HepG2 (cell line): ENCODE measurements at regions not wholly inside any gene's neighbourhood (a gene's known extent, or its start where the extent isn't known, plus 50 kb on each side); places are given as distances from the start of the nearest gene placed in this dataset.

Experiments
- ATAC-seq: fragments of 200-7000 bp; cut with Tn5 transposase; 3 replicates; pipeline ENCODE4 v1.9.1; 2020; ENCODE audit warnings: mild to moderate bottlenecking, moderate library complexity
- BruUV-seq: library from RNA; stranded (reverse); fragments of 400-500 nt; replicated peaks from 2 replicates; lab custom pipeline; 2021; lab: Mats Ljungman, UMichigan
- CTCF ChIA-PET: fragments of 300-600 bp; formaldehyde crosslinking; extraction: SDS; loops from one replicate; lab custom pipeline; 2021; ENCODE audit warnings: low total read pairs, inconsistent platforms, low intra/inter-chr PET ratio; lab: Yijun Ruan, JAX
- POLR2A ChIA-PET: fragments of 350-600 bp; sonication (Branson Sonifier 250); formaldehyde crosslinking; loops from one replicate; lab custom pipeline; 2020; ENCODE audit warnings: antibody characterized with exemption, inconsistent platforms; lab: Yijun Ruan, JAX
- DNase-seq: peaks from one replicate; pipeline ENCODE4 v3.0.0-alpha.2; 2015; ENCODE audit warnings: low spot score
- FAIRE-seq: peaks from 3 replicates; lab custom pipeline; 2011; peaks lifted over from hg19 to GRCh38; lab: Jason Lieb, UNC
- H2AFZ ChIP-seq: one replicate; pipeline ENCODE4 v1.6.1; 2011; ENCODE audit warnings: low read length, inconsistent platforms
- H3K27ac ChIP-seq: fragments of 300-600 bp; 3 replicates; pipeline ENCODE4 v1.8.0; 2011; ENCODE audit warnings: mixed run types, mild to moderate bottlenecking, mixed read lengths, low read length, inconsistent platforms; ENCODE audit not compliant: insufficient read depth; ENCODE audit errors: extremely low read length
- H3K27me3 ChIP-seq, 2 experiments: fragments of 200-600 bp in 1 of 2; 2 replicates in 1 of 2; 3 replicates in 1 of 2; pipeline versions ENCODE4 v1.6.0 to v1.8.0; 2011; ENCODE audit warnings: low read length in 2 of 2, mild to moderate bottlenecking in 2 of 2, moderate library complexity in 2 of 2, inconsistent platforms in 1 of 2; ENCODE audit not compliant: insufficient read depth in 2 of 2, control insufficient read depth in 1 of 2
- H3K36me3 ChIP-seq, 2 experiments: fragments of 200-600 bp in 1 of 2; replicated peaks in 1 of 2; 2 replicates in 1 of 2; 3 replicates in 1 of 2; pipeline versions ENCODE4 v1.5.1 to v1.8.0; 2011; ENCODE audit warnings: low read length in 2 of 2, inconsistent platforms in 1 of 2; ENCODE audit not compliant: insufficient read depth in 2 of 2, control insufficient read depth in 1 of 2
- H3K4me1 ChIP-seq: 2 replicates; pipeline ENCODE4 v1.5.1; 2012; ENCODE audit warnings: low read length, inconsistent platforms; ENCODE audit not compliant: insufficient read depth
- H3K4me2 ChIP-seq: 2 replicates; pipeline ENCODE4 v1.6.0; 2011; ENCODE audit warnings: low read depth, low read length, inconsistent platforms
- H3K4me3 ChIP-seq, 3 experiments: fragments of 200-600 bp in 1 of 3; sonication (generic), shearing (Covaris generic) in 1 of 3; replicated peaks in 1 of 3; 2 replicates each; pipeline ENCODE4 v1.5.1; 2011 to 2016; ENCODE audit warnings: low read length in 3 of 3, inconsistent platforms in 2 of 3, low read depth in 2 of 3, mild to moderate bottlenecking in 2 of 3, control low read depth in 1 of 3, mixed read lengths in 1 of 3; ENCODE audit not compliant: insufficient read depth in 1 of 3
- H3K79me2 ChIP-seq: one replicate; pipeline ENCODE4 v1.6.1; 2011; ENCODE audit warnings: low read length, inconsistent platforms; ENCODE audit not compliant: insufficient read depth
- H3K9ac ChIP-seq: 2 replicates; pipeline ENCODE4 v1.6.0; 2011; ENCODE audit warnings: mild to moderate bottlenecking, low read depth, low read length, inconsistent platforms; ENCODE audit not compliant: insufficient read depth
- H3K9me3 ChIP-seq: 2 replicates; pipeline ENCODE4 v1.5.1; 2012; ENCODE audit warnings: mild to moderate bottlenecking, low read length
- H4K20me1 ChIP-seq: 2 replicates; pipeline ENCODE4 v1.6.0; 2011; ENCODE audit warnings: inconsistent platforms, mild to moderate bottlenecking, low read length, moderate library complexity; ENCODE audit not compliant: insufficient read depth
- ADNP ChIP-seq: sonication (generic); formaldehyde crosslinking; IDR thresholded peaks from 2 replicates; pipeline ENCODE4 v1.4.0; 2020; ENCODE audit warnings: missing genetic modification reagents
- HNRNPLL ChIP-seq: fragments of 200-400 bp; formaldehyde crosslinking; IDR thresholded peaks from 2 replicates; pipeline ENCODE4 v1.6.1; 2017; ENCODE audit warnings: mild to moderate bottlenecking, low read depth, low read length; ENCODE audit not compliant: poor library complexity, severe bottlenecking
- KDM2A ChIP-seq: sonication (generic); formaldehyde crosslinking; IDR thresholded peaks from 2 replicates; pipeline ENCODE4 v1.4.0; 2020; ENCODE audit warnings: low read depth, missing genetic modification reagents, borderline replicate concordance
- NRL ChIP-seq: sonication (generic); formaldehyde crosslinking; IDR thresholded peaks from 2 replicates; pipeline ENCODE4 v1.5.0; 2020; ENCODE audit warnings: missing genetic modification reagents, mild to moderate bottlenecking, moderate library complexity, borderline replicate concordance
- TEF ChIP-seq: sonication (generic); formaldehyde crosslinking; IDR thresholded peaks from 2 replicates; pipeline ENCODE4 v1.5.0; 2020; ENCODE audit warnings: missing genetic modification reagents
- ZNF674 ChIP-seq: sonication (generic); formaldehyde crosslinking; IDR thresholded peaks from 2 replicates; pipeline ENCODE4 v1.5.0; 2020; ENCODE audit warnings: low read depth, mild to moderate bottlenecking, missing genetic modification reagents
- ZNF737 ChIP-seq: sonication (generic); formaldehyde crosslinking; IDR thresholded peaks from 2 replicates; pipeline ENCODE4 v1.5.0; 2020; ENCODE audit warnings: missing genetic modification reagents, mild to moderate bottlenecking, borderline replicate concordance
- ZSCAN9 ChIP-seq: IDR thresholded peaks from 2 replicates; pipeline ENCODE4 v1.6.1; 2016; ENCODE audit warnings: borderline replicate concordance
- WGBS: methylation state at CpG from one replicate; pipeline ENCODE4 v1.1.6; 2017; ENCODE audit warnings: low lambda C conversion rate; 5-methylcytosine and 5-hydroxymethylcytosine counted together
- in situ Hi-C: cut with HindIII; loops from 2 replicates; pipeline ENCODE4 v1.10.0; 2017; ENCODE audit warnings: low pct_unique_long_range_greater_than_20kb; ENCODE audit not compliant: extremely low pct_ligation_motif_present
- intact Hi-C: fragments of 100-400 bp; cut with micrococcal nuclease; formaldehyde crosslinking; loops from one replicate; pipeline ENCODE4 v1.10.0; 2022; ENCODE audit not compliant: unreplicated experiment
- TF ChIP-seq, protein P1 (sequence below): sonication (generic); formaldehyde crosslinking; IDR thresholded peaks from 2 replicates; pipeline ENCODE4 v1.4.0; 2020; ENCODE audit warnings: missing genetic modification reagents

GRCh38 chrX:99142745-99143144, 1267.3 kb downstream of the PCDH19 start:
- Histone ChIP-seq H3K4me3 (no peak overlapping the region), H3K27ac (no peak overlapping the region), H2AFZ (no peak overlapping the region), H3K4me2 (no peak overlapping the region), H4K20me1 (no peaks in the 10 kb centered on the region), H3K79me2 (no peaks in the 10 kb centered on the region), H3K27me3 (no peaks in the 10 kb centered on the region), H3K9me3 (peaks cover 7% of the 10 kb centered on the region; the same call in 1 of the 2 replicates), H3K4me1 (no peaks in the 10 kb centered on the region), H3K36me3 (no peaks in the 10 kb centered on the region), H3K9ac (no peak overlapping the region)
- whole genome bisulfite sequencing = 2% methylated on average over 2 of the region's 2 CpGs
- POLR2A ChIA-PET = no interaction called here
- intact Hi-C loops = no loop called here
- in situ Hi-C loops = no loop called here
- no peak for FAIRE-seq
- CTCF ChIA-PET = no interaction called here
- BruUV-seq = no TSS peak
- TF ChIP-seq HNRNPLL (no peak), ZSCAN9 (CRISPR knock-in tag) (no peak)
- no peak for ATAC-seq
- no peak for DNase-seq

DNA sequence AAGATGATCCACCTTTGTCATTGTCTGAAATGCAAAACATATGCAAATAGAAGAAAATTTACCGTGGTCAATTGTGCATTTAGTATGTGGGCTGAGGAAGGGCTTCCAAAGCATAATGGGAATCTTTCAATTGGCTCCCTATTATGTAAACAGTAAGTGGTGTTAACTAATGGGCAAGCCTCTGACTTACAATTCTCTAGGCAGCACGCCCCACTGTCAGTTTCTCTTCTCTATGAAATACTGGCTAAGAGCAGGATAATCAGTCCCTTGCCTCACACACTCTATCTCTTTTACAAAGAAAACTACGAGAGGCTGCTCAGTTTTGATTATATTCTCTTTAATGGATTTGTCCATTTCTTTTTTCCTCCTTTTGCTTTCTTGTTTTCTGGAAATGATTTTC, 1272.6 kb downstream of the PCDH19 start:
- no peak overlapping the region for H2AFZ ChIP-seq
- H3K36me3 ChIP-seq = no peaks in the 10 kb centered on the region
- H3K4me3 ChIP-seq = no peak overlapping the region
- no peaks in the 10 kb centered on the region for H3K9me3 ChIP-seq
- no peak for DNase-seq
- intact Hi-C loops (no loop called here), in situ Hi-C loops (no loop called here)
- BruUV-seq = no TSS peak
- POLR2A ChIA-PET = no interaction called here
- FAIRE-seq = no peak
- H3K4me2 ChIP-seq = no peak overlapping the region
- H3K79me2 ChIP-seq = no peaks in the 10 kb centered on the region
- CTCF ChIA-PET = no interaction called here
- H3K27ac ChIP-seq = no peak overlapping the region
- H3K27me3 ChIP-seq = no peaks in the 10 kb centered on the region
- no peak overlapping the region for H3K9ac ChIP-seq
- 0% methylated on average over 3 of the region's 3 CpGs for WGBS
- no peak for TF ChIP-seq ADNP (CRISPR knock-in tag)
- TF ChIP-seq NRL (CRISPR knock-in tag) = no peak
- no peak for TF ChIP-seq ZNF737 (CRISPR knock-in tag)
- no peak for TF ChIP-seq ZNF674 (CRISPR knock-in tag)
- TF ChIP-seq TEF = no peak
- TF ChIP-seq, protein P1, sequence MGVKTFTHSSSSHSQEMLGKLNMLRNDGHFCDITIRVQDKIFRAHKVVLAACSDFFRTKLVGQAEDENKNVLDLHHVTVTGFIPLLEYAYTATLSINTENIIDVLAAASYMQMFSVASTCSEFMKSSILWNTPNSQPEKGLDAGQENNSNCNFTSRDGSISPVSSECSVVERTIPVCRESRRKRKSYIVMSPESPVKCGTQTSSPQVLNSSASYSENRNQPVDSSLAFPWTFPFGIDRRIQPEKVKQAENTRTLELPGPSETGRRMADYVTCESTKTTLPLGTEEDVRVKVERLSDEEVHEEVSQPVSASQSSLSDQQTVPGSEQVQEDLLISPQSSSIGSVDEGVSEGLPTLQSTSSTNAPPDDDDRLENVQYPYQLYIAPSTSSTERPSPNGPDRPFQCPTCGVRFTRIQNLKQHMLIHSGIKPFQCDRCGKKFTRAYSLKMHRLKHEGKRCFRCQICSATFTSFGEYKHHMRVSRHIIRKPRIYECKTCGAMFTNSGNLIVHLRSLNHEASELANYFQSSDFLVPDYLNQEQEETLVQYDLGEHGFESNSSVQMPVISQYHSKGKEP (CRISPR knock-in tag) = no peak
- TF ChIP-seq KDM2A (CRISPR knock-in tag) = no peak
- ATAC-seq = no peak
- H4K20me1 ChIP-seq = no peaks in the 10 kb centered on the region
- H3K4me1 ChIP-seq = no peaks in the 10 kb centered on the region
